Esophagus muscularis mucosa (tissue), 4 donors: ENCODE measurements at regions not wholly inside any gene's neighbourhood (a gene's known extent, or its start where the extent isn't known, plus 50 kb on each side); places are given as distances from the start of the nearest gene placed in this dataset.

Experiments
- DNase-seq: peaks from one replicate; pipeline ENCODE4 v3.0.0-alpha.2; 2017; ENCODE audit errors: extremely low spot score
- H3K27ac ChIP-seq, 4 donors: fragments of 200-600 bp; sonication (generic); replicated peaks in 1 of 4; 1 replicate in 3 of 4; 2 replicates in 1 of 4; pipeline ENCODE4 v1.5.1; 2016 to 2019; ENCODE audit warnings: mild to moderate bottlenecking in 1 of 4
- H3K27me3 ChIP-seq, 4 donors: fragments of 200-600 bp; sonication (generic); one replicate each; pipeline versions ENCODE4 v1.5.1 to v1.6.0; 2016 to 2019
- H3K36me3 ChIP-seq, 4 donors: fragments of 200-600 bp; sonication (generic); one replicate each; pipeline ENCODE4 v1.5.1; 2016 to 2019
- H3K4me1 ChIP-seq, 4 donors: fragments of 200-600 bp; sonication (generic); one replicate each; pipeline ENCODE4 v1.5.1; 2016 to 2019
- H3K4me3 ChIP-seq, 4 donors: fragments of 200-600 bp; sonication (generic); 1 replicate in 2 of 4; 2 replicates in 2 of 4; pipeline ENCODE4 v1.5.1; 2016 to 2019; ENCODE audit warnings: mild to moderate bottlenecking in 4 of 4, moderate library complexity in 1 of 4
- H3K9me3 ChIP-seq, 4 donors: fragments of 200-600 bp; sonication (generic); 1 replicate in 3 of 4; 2 replicates in 1 of 4; pipeline ENCODE4 v1.5.1; 2016 to 2019
- CTCF ChIP-seq, 3 experiments: fragments of 200-600 bp in 2 of 3; fragments of 450-650 bp in 1 of 3; sonication (generic) in 2 of 3; IDR thresholded peaks; one replicate each; pipeline ENCODE4 v1.5.1; 2017 to 2019; ENCODE audit warnings: antibody characterized with exemption in 3 of 3, mild to moderate bottlenecking in 2 of 3, moderate library complexity in 1 of 3
- EP300 ChIP-seq: sonication (generic); formaldehyde crosslinking; IDR thresholded peaks from one replicate; pipeline ENCODE4 v1.6.1; 2017; ENCODE audit warnings: antibody characterized with exemption
- POLR2A ChIP-seq: fragments of 450-650 bp; IDR thresholded peaks from one replicate; pipeline ENCODE4 v1.6.1; 2017; ENCODE audit warnings: antibody characterized with exemption, moderate library complexity, mild to moderate bottlenecking, low read depth
- POLR2AphosphoS5 ChIP-seq, 2 donors: sonication (generic); formaldehyde crosslinking; IDR thresholded peaks; one replicate each; pipeline ENCODE4 v1.6.1; 2017; ENCODE audit warnings: antibody characterized with exemption in 2 of 2
- WGBS: methylation state at CpG from one replicate; pipeline ENCODE4 v1.1.5; 2018; 5-methylcytosine and 5-hydroxymethylcytosine counted together
- intact Hi-C: fragments of 100-400 bp; cut with DNase I; formaldehyde crosslinking; loops from one replicate; pipeline ENCODE4 v1.15.1; 2023

GRCh38 chr13:61138857-61139256, 276.8 kb downstream of the PCDH20 start:
- intact Hi-C loops = no loop called here
- H3K4me3 ChIP-seq = no peak overlapping the region
- TF ChIP-seq POLR2A = no peak
- TF ChIP-seq POLR2AphosphoS5 (IDR thresholded peaks at IDR 0.05) = no peak
- no peak for TF ChIP-seq CTCF (IDR thresholded peaks at IDR 0.05)
- no peak for TF ChIP-seq EP300
- H3K27ac ChIP-seq = no peak overlapping the region
- H3K4me1 ChIP-seq = peaks cover 0 to 36% (median 5%) of the 10 kb centered on the region in 4 donors
- DNase-seq = no peak
- no peaks in the 10 kb centered on the region for H3K36me3 ChIP-seq
- no peaks in the 10 kb centered on the region for H3K9me3 ChIP-seq
- H3K27me3 ChIP-seq = no peaks in the 10 kb centered on the region

- Histone ChIP-seq H3K27ac (no peak overlapping the region), H3K27me3 (no peaks in the 10 kb centered on the region), H3K36me3 (no peaks in the 10 kb centered on the region), H3K4me3 (no peak overlapping the region), H3K9me3 (no peaks in the 10 kb centered on the region), H3K4me1 (peaks cover 0 to 13% (median 0%) of the 10 kb centered on the region in 4 donors)
- DNase-seq = no peak
- WGBS = 71% methylated on average over 1 of the region's 1 CpG
- intact Hi-C loops = no loop called here
- TF ChIP-seq POLR2A = no peak
- TF ChIP-seq POLR2AphosphoS5 (IDR thresholded peaks at IDR 0.05) = no peak
Measured at GRCh38 chr13:61136515-61136914, 279.1 kb downstream of the PCDH20 start.

- no peak for DNase-seq
- Histone ChIP-seq H3K4me3 (no peak overlapping the region), H3K4me1 (peaks cover 0 to 12% (median 0%) of the 10 kb centered on the region in 4 donors), H3K27me3 (no peaks in the 10 kb centered on the region), H3K9me3 (no peaks in the 10 kb centered on the region), H3K27ac (no peak overlapping the region), H3K36me3 (no peaks in the 10 kb centered on the region)
- 54% methylated on average over 4 of the region's 4 CpGs for WGBS
- no peak for TF ChIP-seq POLR2A
- intact Hi-C loops = no loop called here
Measured at GRCh38 chr13:61136093-61136492, 279.6 kb downstream of the PCDH20 start.

GRCh38 chr13:61135583-61135982, 280.1 kb downstream of the PCDH20 start:
- 91% methylated on average over 2 of the region's 2 CpGs for WGBS
- Histone ChIP-seq H3K36me3 (no peaks in the 10 kb centered on the region), H3K27ac (no peak overlapping the region), H3K4me1 (peaks cover 0 to 12% (median 0%) of the 10 kb centered on the region in 4 donors), H3K4me3 (no peak overlapping the region), H3K27me3 (no peaks in the 10 kb centered on the region), H3K9me3 (no peaks in the 10 kb centered on the region)
- TF ChIP-seq EP300 (no peak), POLR2A (no peak), POLR2AphosphoS5 (IDR thresholded peaks at IDR 0.05) (no peak), CTCF (IDR thresholded peaks at IDR 0.05) (no peak)
- no peak for DNase-seq
- intact Hi-C loops = no loop called here

GRCh38 chr13:61128850-61129645, 286.6 kb downstream of the PCDH20 start:
- WGBS = 72% methylated on average over 2 of the region's 2 CpGs
- Histone ChIP-seq H3K27ac (no peak overlapping the region), H3K4me3 (no peak overlapping the region), H3K4me1 (no peaks in the 10 kb centered on the region), H3K27me3 (no peaks in the 10 kb centered on the region), H3K9me3 (no peaks in the 10 kb centered on the region), H3K36me3 (no peaks in the 10 kb centered on the region)
- no peak for DNase-seq
- intact Hi-C loops = loop anchor here (10.0 kb wide), 1 partner anchor 286 kb away; the partner anchor contains the start of gene PCDH20
- TF ChIP-seq POLR2A (no peak), CTCF (IDR thresholded peaks at IDR 0.05) (no peak), POLR2AphosphoS5 (IDR thresholded peaks at IDR 0.05) (no peak), EP300 (no peak)
